Urothelium cell line (cell line): ENCODE measurements at regions not wholly inside any gene's neighbourhood (a gene's known extent, or its start where the extent isn't known, plus 50 kb on each side); places are given as distances from the start of the nearest gene placed in this dataset.
A peak's percentile ranks its signal among the peaks of the same experiment; 100 is the strongest.

Experiments used
- DNase-seq: peaks from one replicate; pipeline ENCODE4 v3.0.0; 2011; ENCODE audit warnings: low spot score, mixed read lengths
- FAIRE-seq: peaks from 2 replicates; lab custom pipeline; 2011; peaks lifted over from hg19 to GRCh38; lab: Jason Lieb, UNC

DNA sequence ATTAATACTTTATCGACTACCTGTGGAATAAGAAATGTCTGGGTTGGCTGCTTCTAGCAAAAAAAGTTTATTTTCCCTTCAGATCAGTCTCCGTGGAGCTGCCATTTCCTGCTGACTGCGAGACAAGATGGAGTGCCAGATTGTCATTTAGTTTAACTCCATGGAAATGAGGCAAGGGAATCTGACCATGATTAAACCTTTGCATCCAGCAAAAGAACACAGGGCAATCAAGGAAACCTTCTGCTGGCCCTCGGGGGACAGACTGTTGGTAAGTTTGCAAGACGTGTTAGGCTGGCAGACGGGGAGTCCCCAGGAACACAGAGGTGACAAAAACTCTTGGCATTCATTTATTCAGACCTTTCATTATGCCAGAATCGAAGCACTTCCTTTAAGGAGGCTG, 52.2 kb upstream of the SPACA1 start:
- FAIRE-seq (no peak), DNase-seq (no peak)

DNA sequence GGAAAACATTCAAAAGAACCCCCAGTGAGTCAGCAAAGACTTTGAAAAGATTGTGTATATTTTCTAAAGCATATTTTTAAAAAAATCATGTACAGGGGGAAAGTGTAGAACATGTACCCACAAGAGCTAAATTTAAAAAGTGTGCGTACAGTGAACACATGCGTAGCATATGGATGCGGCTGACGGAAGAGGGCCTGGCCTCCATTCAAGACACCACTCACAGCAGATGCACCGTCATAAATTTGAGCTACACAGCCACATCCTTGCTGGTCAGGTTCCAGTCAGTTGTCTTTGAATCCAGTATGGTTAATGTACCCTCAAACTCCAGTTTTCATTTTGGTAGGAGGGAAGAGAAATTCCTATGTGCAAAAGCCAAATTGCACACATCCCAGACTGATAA, 54.3 kb upstream of the SPACA1 start:
- DNase-seq: no peak
- no peak for FAIRE-seq

DNA sequence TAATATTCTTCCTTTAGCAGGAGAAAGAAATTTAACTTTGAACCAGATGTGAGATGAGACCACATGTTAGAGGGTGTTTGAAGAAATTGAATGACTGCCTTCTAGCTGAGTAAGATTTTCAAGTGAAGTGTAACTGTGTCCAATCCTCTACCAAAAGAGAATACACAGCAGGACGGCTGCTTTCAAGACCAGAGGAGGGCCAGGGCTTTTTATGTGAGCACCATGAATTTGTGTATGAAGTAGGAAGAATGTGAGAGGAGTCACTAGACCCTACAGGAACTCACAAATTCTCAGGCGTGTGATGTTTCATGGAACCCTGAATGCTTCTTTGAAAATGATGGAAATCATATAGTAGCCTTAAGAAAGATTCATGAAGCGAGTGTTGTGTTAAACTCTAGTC, 56.8 kb upstream of the SPACA1 start:
- no peak for DNase-seq
- no peak for FAIRE-seq

- DNase-seq: no peak
- FAIRE-seq: no peak
Observed at GRCh38 chr6:87982134-87982533, 65.5 kb upstream of the SPACA1 start.

DNA sequence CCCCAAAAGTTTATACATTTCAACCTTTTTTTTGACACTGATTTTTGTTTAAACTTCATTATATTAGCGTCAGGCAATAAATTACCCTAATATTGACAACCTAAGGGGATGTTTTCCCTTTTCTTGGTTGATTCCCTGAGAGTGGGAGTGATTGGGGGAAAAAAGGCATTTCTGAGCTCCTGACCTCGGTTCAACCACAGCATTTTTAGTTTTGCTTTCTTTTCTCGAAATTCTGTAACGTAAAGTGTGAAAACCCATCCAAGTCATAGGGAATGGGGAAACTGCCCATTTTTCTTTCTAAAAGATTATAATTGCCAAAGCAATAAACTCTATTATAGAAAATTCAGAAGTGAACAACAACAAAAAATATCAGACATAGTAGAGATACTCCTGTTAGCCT, 67.9 kb upstream of the SPACA1 start:
- no peak for FAIRE-seq
- DNase-seq: no peak

- DNase-seq (no peak), FAIRE-seq (no peak)
Observed at GRCh38 chr6:87976616-87977015, 71.0 kb upstream of the SPACA1 start.

DNA sequence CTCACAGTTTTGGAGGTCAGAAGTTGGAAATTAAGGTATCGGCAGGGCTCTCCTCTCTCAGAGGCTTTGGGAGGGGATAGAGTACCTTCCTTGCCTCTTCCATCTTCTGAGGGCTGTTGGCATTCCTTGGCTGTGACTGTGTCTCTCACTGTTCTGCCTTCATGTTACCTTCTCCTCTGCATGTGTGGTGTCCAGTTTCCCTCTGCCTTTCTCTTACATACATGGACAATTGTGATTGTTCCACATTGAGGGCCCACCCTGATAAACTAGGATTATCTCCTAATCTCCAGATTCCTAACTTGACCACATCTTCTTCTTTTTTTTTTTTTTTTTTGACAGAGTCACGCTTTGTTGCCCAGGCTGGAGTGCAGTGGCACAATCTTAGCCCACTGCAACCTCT, 72.1 kb upstream of the SPACA1 start:
- DNase-seq: no peak
- FAIRE-seq: no peak

GRCh38 chr6:87972279-87972678, 75.4 kb upstream of the SPACA1 start:
- DNase-seq (no peak), FAIRE-seq (no peak)

DNA sequence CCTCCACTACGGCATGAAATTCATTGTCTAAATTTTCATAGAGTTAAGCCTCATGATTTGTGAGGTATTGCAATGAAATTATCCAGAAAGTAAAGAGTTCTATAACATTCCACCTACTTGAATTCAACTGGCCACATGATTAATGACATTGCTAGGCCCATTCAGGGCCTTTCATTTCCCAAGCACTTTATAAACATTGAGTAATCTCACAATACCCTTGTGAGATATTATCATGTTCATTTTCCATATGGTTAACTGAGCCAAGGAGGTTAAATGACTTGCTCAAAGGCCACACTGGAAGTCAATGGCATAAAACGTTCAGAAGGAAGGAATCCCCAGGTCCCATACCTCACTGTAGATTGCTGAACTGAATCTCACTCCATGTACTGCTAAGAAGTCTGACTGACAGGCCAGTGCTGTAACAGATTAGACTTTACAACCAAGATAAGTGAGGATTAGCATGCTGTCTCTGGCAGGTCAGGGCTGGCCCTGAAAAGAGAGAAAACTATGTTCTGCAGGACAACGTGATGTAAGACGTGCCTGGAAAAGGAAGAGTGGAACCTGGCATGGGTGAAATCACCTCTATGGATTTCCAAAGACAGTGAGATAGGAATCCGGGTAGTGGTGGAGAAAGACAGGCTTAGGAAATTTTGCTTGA, 75.9 kb upstream of the SPACA1 start:
- no peak for FAIRE-seq
- no peak for DNase-seq

GRCh38 chr6:87968435-87969278, 79.0 kb upstream of the SPACA1 start:
- FAIRE-seq (no peak), DNase-seq (peak; percentile 13)

DNA sequence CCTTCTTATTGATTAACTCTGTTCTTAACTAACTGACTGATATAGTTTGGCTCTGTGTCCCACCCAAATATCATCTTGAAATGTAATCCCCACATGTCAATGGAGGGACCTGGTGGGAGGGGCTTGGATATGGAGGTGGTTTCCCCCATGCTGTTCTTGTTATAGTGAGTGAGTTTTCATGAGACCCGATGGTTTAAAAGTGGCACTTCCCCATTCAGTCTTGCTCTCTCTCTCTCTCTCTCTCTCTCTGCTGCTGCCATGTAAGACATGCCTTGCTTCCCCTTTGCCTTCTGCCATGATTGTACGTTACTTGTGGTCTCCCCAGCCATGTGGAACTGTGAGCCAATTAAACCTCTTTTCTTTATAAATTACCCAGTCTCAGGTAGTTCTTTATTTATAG, 81.8 kb upstream of the SPACA1 start:
- no peak for FAIRE-seq
- DNase-seq: no peak

DNA sequence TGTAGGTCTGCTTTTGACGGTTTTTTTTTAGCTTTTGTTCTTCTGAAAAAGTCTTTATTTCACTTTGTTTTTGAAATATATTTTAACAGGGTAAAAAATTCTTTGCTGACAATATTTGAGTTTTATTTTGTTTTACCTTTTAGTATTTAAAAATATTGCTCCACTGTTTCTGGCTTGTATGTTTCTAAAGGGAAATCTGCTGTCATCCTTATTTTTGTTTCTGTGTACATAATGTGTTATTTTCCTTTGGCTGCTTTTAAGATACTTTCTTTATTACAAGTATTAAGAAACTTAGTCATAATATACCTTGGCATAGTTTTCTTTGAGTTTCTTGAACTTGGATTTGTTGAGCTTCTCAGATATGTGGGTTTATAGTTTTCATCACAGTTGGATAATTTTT, 88.6 kb upstream of the SPACA1 start:
- no peak for DNase-seq
- no peak for FAIRE-seq

DNA sequence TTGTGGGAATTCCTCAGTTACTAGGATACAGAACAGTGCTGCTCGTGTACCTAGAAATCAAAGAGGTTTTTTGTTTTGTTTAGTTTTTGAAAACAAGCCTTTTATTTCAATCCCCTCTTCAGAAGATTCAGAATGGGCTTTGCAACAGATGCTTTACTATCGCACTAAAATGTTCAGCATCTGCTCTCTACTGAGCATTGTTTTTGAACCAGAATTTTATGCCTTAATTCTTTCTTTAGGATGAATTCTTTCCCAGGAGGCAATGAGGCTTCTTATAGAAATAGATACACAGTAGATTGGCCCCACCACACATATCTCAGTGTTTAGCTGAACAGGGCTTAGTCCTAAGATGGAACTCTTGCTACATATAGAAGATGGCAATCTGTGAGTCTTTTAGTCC, 95.9 kb upstream of the SPACA1 start:
- DNase-seq (no peak), FAIRE-seq (no peak)

DNA sequence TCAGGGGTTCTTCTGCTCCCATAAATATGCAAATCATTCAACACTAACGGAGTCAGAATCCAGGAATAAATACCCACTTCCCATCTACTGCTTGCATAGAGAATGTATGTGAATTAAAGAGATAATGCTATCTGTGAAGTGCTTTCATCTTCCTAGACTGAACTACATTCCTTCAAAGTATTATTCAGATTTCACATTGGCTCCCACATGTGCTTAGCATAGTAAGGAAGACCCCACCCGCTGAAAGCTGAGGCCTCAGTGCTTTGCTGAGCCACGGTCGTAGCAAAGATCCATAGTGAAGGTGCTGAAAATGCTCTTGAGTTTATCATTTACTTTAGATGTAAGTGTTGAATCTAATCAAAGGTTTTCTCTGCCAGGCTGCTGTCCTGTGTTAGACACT, 97.0 kb upstream of the SPACA1 start:
- no peak for FAIRE-seq
- no peak for DNase-seq

DNA sequence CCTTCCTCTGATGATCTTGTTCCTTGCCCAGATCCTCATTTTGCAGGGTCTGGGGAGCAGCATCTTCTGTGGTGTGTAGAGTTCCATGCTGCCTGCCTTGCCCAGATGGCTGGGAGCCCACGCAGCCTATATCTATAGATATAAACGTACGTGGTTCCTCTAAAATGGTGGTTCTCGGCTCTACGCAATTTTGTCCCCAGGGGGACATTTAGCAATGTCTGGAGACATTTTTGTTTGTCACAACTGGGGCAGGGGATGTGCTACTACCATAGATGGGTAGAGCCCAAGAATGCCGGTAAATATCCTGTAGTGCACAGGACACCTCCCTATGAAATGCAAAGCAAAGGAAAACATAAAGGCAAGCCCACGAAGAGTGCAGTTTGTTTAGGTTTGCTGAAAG, 98.4 kb upstream of the SPACA1 start:
- FAIRE-seq (no peak), DNase-seq (no peak)

DNA sequence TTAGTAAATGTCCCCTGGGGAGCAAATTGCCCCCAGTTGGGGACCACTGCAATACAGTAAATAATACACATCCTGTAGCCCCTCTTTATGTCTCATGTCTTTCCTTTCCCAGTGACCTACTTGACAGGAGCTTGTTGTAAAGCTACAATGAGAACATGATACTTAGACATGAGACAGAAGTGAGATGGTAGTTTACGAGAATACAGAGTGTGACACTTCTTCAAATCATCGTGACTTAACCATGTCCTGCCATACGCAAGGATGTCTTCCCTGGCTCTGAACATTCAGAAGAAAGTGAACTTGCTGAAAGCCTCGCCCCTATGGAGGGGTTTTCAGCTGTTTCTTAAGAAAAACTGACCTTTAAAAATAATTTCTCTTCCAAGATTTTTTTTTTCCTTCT, 101.0 kb upstream of the SPACA1 start:
- FAIRE-seq: no peak

GRCh38 chr6:87945966-87946365, 101.7 kb upstream of the SPACA1 start:
- FAIRE-seq: no peak
- DNase-seq: no peak

More for the DNA sequence above, 101.0 kb upstream of the SPACA1 start:
- no peak for DNase-seq

DNA sequence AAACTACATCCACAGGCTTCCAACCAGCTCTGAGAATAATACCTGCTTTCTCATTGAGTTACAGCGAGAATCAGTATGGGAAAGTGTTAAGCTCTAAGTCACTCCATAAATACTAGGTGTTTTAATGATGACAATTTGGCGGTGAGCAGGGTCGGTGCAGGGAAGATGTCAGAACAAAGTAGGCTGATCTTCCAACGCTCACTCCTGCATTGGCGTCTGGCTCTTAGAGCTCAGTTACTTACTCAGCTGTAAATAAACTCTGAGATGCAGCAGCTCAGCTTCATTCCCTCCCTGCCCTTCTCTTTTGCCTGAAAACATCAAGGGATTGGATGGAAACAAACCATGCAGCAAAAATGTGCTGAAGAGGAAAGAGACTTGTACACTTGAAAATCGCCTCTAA, 102.5 kb upstream of the SPACA1 start:
- DNase-seq: no peak
- no peak for FAIRE-seq

DNA sequence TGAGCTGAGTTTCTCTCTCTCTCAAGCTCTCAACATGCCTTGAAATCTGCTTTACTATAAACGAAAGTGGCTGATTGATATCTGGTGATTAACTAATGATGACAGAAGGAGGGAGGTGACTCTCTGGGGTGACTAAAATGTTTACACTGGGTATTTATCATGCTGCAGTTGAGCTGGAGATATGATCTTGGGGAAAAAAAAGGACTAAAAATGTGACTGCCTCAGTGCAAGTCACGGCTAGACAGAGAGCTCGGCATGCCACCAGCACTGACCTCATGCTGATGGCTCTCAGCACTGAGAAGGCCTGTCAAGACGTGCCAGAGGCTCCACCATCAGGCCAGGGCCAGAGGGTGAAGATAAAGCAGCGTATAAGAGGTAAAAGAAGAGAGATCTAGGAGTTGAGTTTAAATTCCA, 103.1 kb upstream of the SPACA1 start:
- no peak for FAIRE-seq
- DNase-seq: peak; percentile 63

DNA sequence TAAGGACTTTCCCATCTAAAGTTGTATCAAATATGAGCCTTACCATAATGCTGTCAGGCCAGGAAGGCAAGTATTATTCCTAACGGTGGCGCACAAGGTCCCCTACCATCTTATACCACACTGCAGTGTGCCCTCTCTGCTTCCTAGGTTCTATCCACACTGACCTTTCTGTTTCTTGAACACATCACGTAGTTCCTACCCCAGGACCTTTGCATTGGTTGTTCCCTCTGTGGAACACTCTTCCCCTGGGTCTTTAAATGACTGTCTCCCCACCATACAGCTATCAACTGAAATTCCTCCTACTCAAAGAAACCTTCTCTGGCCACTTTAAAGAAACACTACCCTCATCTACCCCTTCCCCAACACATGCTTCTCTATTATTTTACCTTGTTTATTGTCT, 104.5 kb upstream of the SPACA1 start:
- FAIRE-seq (no peak), DNase-seq (no peak)

GRCh38 chr6:87941556-87942358, 105.9 kb upstream of the SPACA1 start:
- DNase-seq (no peak), FAIRE-seq (no peak)

DNA sequence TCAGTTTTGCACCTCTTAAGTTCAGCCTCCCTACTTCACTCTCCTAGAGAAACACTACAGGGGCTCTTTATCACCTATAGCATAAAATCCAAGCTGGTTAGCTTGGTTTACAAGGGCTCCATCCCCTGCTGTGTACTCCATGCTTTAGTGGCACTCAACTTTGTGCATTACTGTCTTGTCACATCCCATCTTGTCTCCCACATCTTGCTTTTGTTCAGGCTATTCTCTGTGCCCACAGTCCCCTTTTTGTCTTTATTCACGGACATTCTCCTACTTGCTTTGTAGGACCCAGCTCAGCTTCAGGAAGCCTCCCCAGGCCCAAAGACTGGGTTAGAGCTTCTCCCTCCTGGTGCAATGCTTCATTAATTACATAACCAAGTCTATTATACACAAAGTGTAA, 107.9 kb upstream of the SPACA1 start:
- DNase-seq (no peak), FAIRE-seq (no peak)
